GM18907 (cell line): ENCODE measurements at regions not wholly inside any gene's neighbourhood (a gene's known extent, or its start where the extent isn't known, plus 50 kb on each side); places are given as distances from the start of the nearest gene placed in this dataset.
"Not testable (repeated sequence)": the region's sequence is repeated elsewhere in the genome, so short reads cannot be mapped to it uniquely, and the experiment has no call there.

Source experiments
- ATAC-seq: cut with Tn5 transposase; IDR thresholded peaks from one replicate; pipeline ENCODE4 v1.9.1; 2021; ENCODE audit warnings: mild to moderate bottlenecking, moderate library complexity; ENCODE audit not compliant: unreplicated experiment

GRCh38 chr16:29284159-29284558 lies 122.4 kb downstream of the NPIPB11 start:
- not testable (repeated sequence) for ATAC-seq

- ATAC-seq = not testable (repeated sequence)
Measured at GRCh38 chr16:29278097-29278871, 128.2 kb downstream of the NPIPB11 start.

- ATAC-seq = not testable (repeated sequence)
Measured at GRCh38 chr16:29276446-29276845, 130.1 kb downstream of the NPIPB11 start.

GRCh38 chr16:29274055-29275035 lies 132.2 kb downstream of the NPIPB11 start:
- not testable (repeated sequence) for ATAC-seq

- ATAC-seq = not testable (repeated sequence)
Measured at GRCh38 chr16:29273298-29274054, 133.0 kb downstream of the NPIPB11 start.

GRCh38 chr16:29271721-29272675 lies 134.5 kb downstream of the NPIPB11 start:
- not testable (repeated sequence) for ATAC-seq

GRCh38 chr16:29270923-29271322 lies 135.6 kb downstream of the NPIPB11 start:
- ATAC-seq = not testable (repeated sequence)

GRCh38 chr16:29270033-29270432 lies 136.5 kb downstream of the NPIPB11 start:
- not testable (repeated sequence) for ATAC-seq

GRCh38 chr16:29269192-29269811 lies 137.2 kb downstream of the NPIPB11 start:
- not testable (repeated sequence) for ATAC-seq

GRCh38 chr16:29268785-29269191 lies 137.7 kb downstream of the NPIPB11 start:
- ATAC-seq = not testable (repeated sequence)

- not testable (repeated sequence) for ATAC-seq
Measured at GRCh38 chr16:29268348-29268747, 138.2 kb downstream of the NPIPB11 start.

- not testable (repeated sequence) for ATAC-seq
Measured at GRCh38 chr16:29267891-29268290, 138.6 kb downstream of the NPIPB11 start.

GRCh38 chr16:29267055-29267619 lies 139.4 kb downstream of the NPIPB11 start:
- ATAC-seq = not testable (repeated sequence)

GRCh38 chr16:29266612-29267011 lies 139.9 kb downstream of the NPIPB11 start:
- ATAC-seq = peak; percentile 57

- ATAC-seq = peak; percentile 43
Measured at GRCh38 chr16:29265255-29265853, 141.2 kb downstream of the NPIPB11 start.

- not testable (repeated sequence) for ATAC-seq
Measured at GRCh38 chr16:29264080-29264837, 142.3 kb downstream of the NPIPB11 start.

- ATAC-seq = not testable (repeated sequence)
Measured at GRCh38 chr16:29262725-29263124, 143.8 kb downstream of the NPIPB11 start.
